Activated CD8-positive, alpha-beta memory T cell treated with anti-CD3 and anti-CD28 coated beads for 1 hour (primary cell): ENCODE measurements at regions not wholly inside any gene's neighbourhood (a gene's known extent, or its start where the extent isn't known, plus 50 kb on each side); places are given as distances from the start of the nearest gene placed in this dataset.

ENCODE experiments used
- DNase-seq, 2 donors: peaks; one replicate each; pipeline ENCODE4 v3.0.0-alpha.2; 2020; ENCODE audit warnings: low read depth in 1 of 2; ENCODE audit errors: extremely low read depth in 1 of 2

GRCh38 chr20:52744441-52744840 is 227.7 kb upstream of the TSHZ2 start:
- no peak for DNase-seq

GRCh38 chr20:52738081-52738480 is 234.1 kb upstream of the TSHZ2 start:
- DNase-seq = no peak

- no peak for DNase-seq
These were observed 235.7 kb upstream of the TSHZ2 start for GRCh38 chr20:52736507-52736906.

GRCh38 chr20:52731093-52731492 is 241.1 kb upstream of the TSHZ2 start:
- no peak for DNase-seq

GRCh38 chr20:52727740-52728456 is 244.3 kb upstream of the TSHZ2 start:
- no peak for DNase-seq

GRCh38 chr20:52724541-52724940 is 247.6 kb upstream of the TSHZ2 start:
- no peak for DNase-seq

- no peak for DNase-seq
These were observed 249.1 kb upstream of the TSHZ2 start for GRCh38 chr20:52722926-52723688.

GRCh38 chr20:52708137-52708536 is 264.0 kb upstream of the TSHZ2 start:
- no peak for DNase-seq

- DNase-seq = no peak
These were observed 267.6 kb upstream of the TSHZ2 start for GRCh38 chr20:52704553-52704952.

GRCh38 chr20:52688345-52688744 is 283.8 kb upstream of the TSHZ2 start:
- no peak for DNase-seq

- DNase-seq = no peak
These were observed 287.3 kb upstream of the TSHZ2 start for GRCh38 chr20:52684905-52685304.

- no peak for DNase-seq
These were observed 288.0 kb upstream of the TSHZ2 start for GRCh38 chr20:52684176-52684575.

GRCh38 chr20:52683761-52684160 is 288.4 kb upstream of the TSHZ2 start:
- no peak for DNase-seq

- no peak for DNase-seq
These were observed 289.9 kb upstream of the TSHZ2 start for GRCh38 chr20:52682237-52682636.

- DNase-seq = no peak
These were observed 290.9 kb upstream of the TSHZ2 start for GRCh38 chr20:52681288-52681687.

- no peak for DNase-seq
These were observed 294.9 kb upstream of the TSHZ2 start for GRCh38 chr20:52677216-52677615.

GRCh38 chr20:52676283-52676995 is 295.7 kb upstream of the TSHZ2 start:
- DNase-seq = no peak

GRCh38 chr20:52675375-52675774 is 296.8 kb upstream of the TSHZ2 start:
- DNase-seq = no peak

- no peak for DNase-seq
These were observed 303.5 kb upstream of the TSHZ2 start for GRCh38 chr20:52668626-52669025.

GRCh38 chr20:52667358-52667757 is 304.8 kb upstream of the TSHZ2 start:
- no peak for DNase-seq

- no peak for DNase-seq
These were observed 306.7 kb upstream of the TSHZ2 start for GRCh38 chr20:52665441-52665840.

GRCh38 chr20:52655395-52655794 is 316.8 kb upstream of the TSHZ2 start:
- no peak for DNase-seq
